H1 (cell line): ENCODE measurements at regions not wholly inside any gene's neighbourhood (a gene's known extent, or its start where the extent isn't known, plus 50 kb on each side); places are given as distances from the start of the nearest gene placed in this dataset.

Experiments used
- CBX5 ChIP-seq: fragments of 300-800, 300-1000 bp; sonication (generic); IDR thresholded peaks from 2 replicates; pipeline ENCODE4 v1.7.1; 2016; ENCODE audit warnings: antibody characterized with exemption, low read length, low read depth
- CHD7 ChIP-seq: fragments of 300-600 bp; sonication (generic); IDR thresholded peaks from 2 replicates; pipeline ENCODE4 v1.7.1; 2012; ENCODE audit warnings: low read length, moderate library complexity, mild to moderate bottlenecking, inconsistent platforms; ENCODE audit not compliant: insufficient replicate concordance
- CTCF ChIP-seq, 3 experiments: IDR thresholded peaks; 1 replicate in 2 of 3; 2 replicates in 1 of 3; pipeline versions ENCODE4 v1.5.1 to v1.6.1; 2011; ENCODE audit warnings: low read length in 3 of 3, mild to moderate bottlenecking in 3 of 3, inconsistent platforms in 2 of 3, low read depth in 1 of 3, moderate library complexity in 1 of 3; ENCODE audit not compliant: insufficient read depth in 1 of 3; ENCODE audit errors: control extremely low read depth in 1 of 3
- HDAC6 ChIP-seq: IDR thresholded peaks from one replicate; pipeline ENCODE4 v1.7.1; 2012; ENCODE audit warnings: low read depth, mild to moderate bottlenecking, inconsistent platforms, low read length, moderate library complexity
- RXRA ChIP-seq: IDR thresholded peaks from 2 replicates; pipeline ENCODE4 v1.6.1; 2011; ENCODE audit warnings: low read depth, mild to moderate bottlenecking, low read length, moderate library complexity; ENCODE audit not compliant: insufficient read depth
- SIN3A ChIP-seq, 2 experiments: IDR thresholded peaks in 1 of 2; conservative IDR thresholded peaks in 1 of 2; 2 replicates each; pipeline ENCODE4 v1.6.1; 2011 to 2012; ENCODE audit warnings: low read length in 2 of 2, improper control_type of control experiment in 1 of 2, low read depth in 1 of 2, mild to moderate bottlenecking in 1 of 2
- TBP ChIP-seq: IDR thresholded peaks from 2 replicates; pipeline ENCODE4 v1.6.1; 2011; ENCODE audit warnings: low read depth, low read length, improper control_type of control experiment
- TF ChIP-seq, protein P1 (sequence below): IDR thresholded peaks from 2 replicates; pipeline ENCODE4 v1.6.1; 2011; ENCODE audit warnings: low read depth, mild to moderate bottlenecking, low read length; ENCODE audit not compliant: insufficient read depth

- no peak for TF ChIP-seq CHD7
- TF ChIP-seq SIN3A (conservative IDR thresholded peaks at IDR 0.05 in 1 of 2, IDR thresholded peaks at IDR 0.05 in 1 of 2; ENCODE audit: low read depth in 1 of 2, low read length in 2 of 2) = no peak
- TF ChIP-seq TBP = no peak
- TF ChIP-seq HDAC6 = no peak
- no peak for TF ChIP-seq RXRA
- TF ChIP-seq CBX5 = no peak
- no peak for TF ChIP-seq CTCF (IDR thresholded peaks at IDR 0.05; ENCODE audit: control extremely low read depth in 1 of 3, insufficient read depth in 1 of 3, low read depth in 1 of 3, low read length in 3 of 3)
- TF ChIP-seq, protein P1, sequence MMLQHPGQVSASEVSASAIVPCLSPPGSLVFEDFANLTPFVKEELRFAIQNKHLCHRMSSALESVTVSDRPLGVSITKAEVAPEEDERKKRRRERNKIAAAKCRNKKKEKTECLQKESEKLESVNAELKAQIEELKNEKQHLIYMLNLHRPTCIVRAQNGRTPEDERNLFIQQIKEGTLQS = no peak
These were observed 517.3 kb upstream of the HS6ST1 start (continued) for GRCh38 chr2:128835974-128836373.
